ENCODE measurements at regions not wholly inside any gene's neighbourhood (a gene's known extent, or its start where the extent isn't known, plus 50 kb on each side); places are given as distances from the start of the nearest gene placed in this dataset.

DNA sequence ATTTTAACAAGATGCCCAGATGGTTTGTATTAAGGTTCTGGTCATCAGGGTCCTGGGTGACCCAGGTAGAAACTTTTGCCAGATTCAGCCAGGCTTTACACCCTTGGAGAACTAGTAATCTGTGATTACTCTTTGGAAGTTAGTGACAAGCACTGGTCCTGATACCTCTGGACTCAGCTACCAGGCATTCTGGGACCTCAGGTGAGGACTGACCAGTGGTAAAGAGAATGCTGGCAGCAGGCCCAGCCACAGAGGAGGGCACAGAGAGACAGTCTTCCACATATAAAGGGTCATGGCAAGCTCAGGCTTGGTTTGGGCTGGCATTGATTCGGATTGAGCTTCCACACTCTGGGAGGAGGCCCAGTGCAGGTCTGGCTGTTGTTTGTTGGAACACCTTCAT lies 112.0 kb upstream of the CHST15 start:
- Histone ChIP-seq H3K4me3 (replicated peaks in 1 of 4; ENCODE audit: control extremely low read depth in 1 of 4, insufficient read depth in 1 of 4, low read depth in 3 of 4, low read length in 4 of 4) (no peak overlapping the region), H3K9me3 (ENCODE audit: control insufficient read depth, insufficient read depth, low read depth, low read length) (no peaks in the 10 kb centered on the region), H3K9ac (ENCODE audit: insufficient read depth, low read length) (no peak overlapping the region), H2AFZ (ENCODE audit: low read length) (no peak overlapping the region), H3K27ac (ENCODE audit: insufficient read depth, low read length) (no peak overlapping the region), H3K27me3 (ENCODE audit: control insufficient read depth, insufficient read depth, low read length) (no peaks in the 10 kb centered on the region), H3K4me1 (ENCODE audit: control insufficient read depth, extremely low read depth, insufficient read depth, low read length) (no peaks in the 10 kb centered on the region), H3K4me2 (ENCODE audit: extremely low read depth, insufficient read depth, low read length) (no peak overlapping the region), H4K20me1 (ENCODE audit: control insufficient read depth, extremely low read depth, insufficient read depth, low read length) (no peaks in the 10 kb centered on the region), H3K36me3 (ENCODE audit: control insufficient read depth, insufficient read depth, low read length) (no peaks in the 10 kb centered on the region), H3K79me2 (ENCODE audit: control insufficient read depth, insufficient read depth, low read length) (no peaks in the 10 kb centered on the region)
- TF ChIP-seq, protein P1, sequence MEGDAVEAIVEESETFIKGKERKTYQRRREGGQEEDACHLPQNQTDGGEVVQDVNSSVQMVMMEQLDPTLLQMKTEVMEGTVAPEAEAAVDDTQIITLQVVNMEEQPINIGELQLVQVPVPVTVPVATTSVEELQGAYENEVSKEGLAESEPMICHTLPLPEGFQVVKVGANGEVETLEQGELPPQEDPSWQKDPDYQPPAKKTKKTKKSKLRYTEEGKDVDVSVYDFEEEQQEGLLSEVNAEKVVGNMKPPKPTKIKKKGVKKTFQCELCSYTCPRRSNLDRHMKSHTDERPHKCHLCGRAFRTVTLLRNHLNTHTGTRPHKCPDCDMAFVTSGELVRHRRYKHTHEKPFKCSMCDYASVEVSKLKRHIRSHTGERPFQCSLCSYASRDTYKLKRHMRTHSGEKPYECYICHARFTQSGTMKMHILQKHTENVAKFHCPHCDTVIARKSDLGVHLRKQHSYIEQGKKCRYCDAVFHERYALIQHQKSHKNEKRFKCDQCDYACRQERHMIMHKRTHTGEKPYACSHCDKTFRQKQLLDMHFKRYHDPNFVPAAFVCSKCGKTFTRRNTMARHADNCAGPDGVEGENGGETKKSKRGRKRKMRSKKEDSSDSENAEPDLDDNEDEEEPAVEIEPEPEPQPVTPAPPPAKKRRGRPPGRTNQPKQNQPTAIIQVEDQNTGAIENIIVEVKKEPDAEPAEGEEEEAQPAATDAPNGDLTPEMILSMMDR (conservative IDR thresholded peaks at IDR 0.05 in 1 of 2, IDR thresholded peaks at IDR 0.05 in 1 of 2; ENCODE audit: low read depth in 1 of 2, low read length in 2 of 2): no peak
- TF ChIP-seq EZH2 (IDR thresholded peaks at IDR 0.05; ENCODE audit: low read length, missing control alignments): no peak
- DNase-seq (ENCODE audit: low read depth in 2 of 2): no peak

DNA sequence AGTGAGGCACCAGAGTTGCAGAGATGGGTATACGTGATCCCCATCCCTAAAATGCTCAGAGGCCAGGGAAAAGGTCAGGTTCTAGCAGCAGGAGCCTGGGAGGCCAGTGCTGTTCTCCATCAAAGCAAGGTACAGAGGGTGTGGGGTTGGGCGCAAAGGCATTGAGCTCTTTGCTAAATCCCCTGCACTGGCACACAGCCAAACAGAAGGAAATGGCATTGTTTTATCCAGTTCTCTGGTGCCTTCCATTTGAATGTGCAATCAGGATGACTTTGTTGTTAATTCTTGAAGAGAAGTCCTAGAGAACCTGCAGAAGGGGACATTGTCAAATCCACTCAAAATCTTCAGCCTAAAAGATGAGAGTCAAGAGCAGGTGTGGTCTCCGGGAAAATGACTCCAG lies 111.3 kb upstream of the CHST15 start:
- TF ChIP-seq EZH2 (IDR thresholded peaks at IDR 0.05; ENCODE audit: low read length, missing control alignments): no peak
- TF ChIP-seq, protein P1 (conservative IDR thresholded peaks at IDR 0.05 in 1 of 2, IDR thresholded peaks at IDR 0.05 in 1 of 2; ENCODE audit: low read depth in 1 of 2, low read length in 2 of 2): no peak

DNA sequence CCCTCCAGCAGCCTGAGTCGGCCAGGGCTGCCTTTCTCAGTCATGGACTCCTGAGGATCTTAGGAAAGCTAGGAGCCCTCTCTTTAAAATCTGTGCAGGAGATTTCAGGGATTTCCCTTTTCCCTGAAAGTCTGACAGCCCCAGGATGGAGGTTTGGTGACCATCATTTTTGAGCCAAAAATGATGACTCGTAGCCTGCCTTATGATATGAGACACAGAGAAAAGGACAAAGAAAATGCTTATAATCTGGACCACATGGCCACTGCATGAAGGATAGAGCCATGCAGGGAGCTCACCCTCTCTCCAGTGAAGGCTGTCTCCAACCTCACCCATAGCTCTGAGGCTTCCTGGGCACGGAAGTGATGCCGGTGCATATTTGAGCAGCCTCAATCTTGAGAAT lies 106.6 kb upstream of the CHST15 start:
- Histone ChIP-seq H3K9ac (ENCODE audit: insufficient read depth, low read length) (no peak overlapping the region), H3K27ac (ENCODE audit: insufficient read depth, low read length) (no peak overlapping the region), H3K4me3 (replicated peaks in 1 of 4; ENCODE audit: control extremely low read depth in 1 of 4, insufficient read depth in 1 of 4, low read depth in 3 of 4, low read length in 4 of 4) (no peak overlapping the region), H3K36me3 (ENCODE audit: control insufficient read depth, insufficient read depth, low read length) (no peaks in the 10 kb centered on the region), H3K4me1 (ENCODE audit: control insufficient read depth, extremely low read depth, insufficient read depth, low read length) (no peaks in the 10 kb centered on the region), H2AFZ (ENCODE audit: low read length) (no peak overlapping the region), H3K79me2 (ENCODE audit: control insufficient read depth, insufficient read depth, low read length) (no peaks in the 10 kb centered on the region), H4K20me1 (ENCODE audit: control insufficient read depth, extremely low read depth, insufficient read depth, low read length) (no peaks in the 10 kb centered on the region), H3K4me2 (ENCODE audit: extremely low read depth, insufficient read depth, low read length) (no peak overlapping the region), H3K9me3 (ENCODE audit: control insufficient read depth, insufficient read depth, low read depth, low read length) (no peaks in the 10 kb centered on the region), H3K27me3 (ENCODE audit: control insufficient read depth, insufficient read depth, low read length) (no peaks in the 10 kb centered on the region)
- TF ChIP-seq EZH2 (IDR thresholded peaks at IDR 0.05; ENCODE audit: low read length, missing control alignments): no peak
- TF ChIP-seq, protein P1 (conservative IDR thresholded peaks at IDR 0.05 in 1 of 2, IDR thresholded peaks at IDR 0.05 in 1 of 2; ENCODE audit: low read depth in 1 of 2, low read length in 2 of 2): no peak
- peak; percentile 8 to 28 for DNase-seq (ENCODE audit: low read depth in 2 of 2)

More for the DNA sequence above, 111.3 kb upstream of the CHST15 start:
- no peak for DNase-seq (ENCODE audit: low read depth in 2 of 2)
- no peaks in the 10 kb centered on the region for H3K36me3 ChIP-seq (ENCODE audit: control insufficient read depth, insufficient read depth, low read length)
- H3K4me2 ChIP-seq (ENCODE audit: extremely low read depth, insufficient read depth, low read length): no peak overlapping the region
- H2AFZ ChIP-seq (ENCODE audit: low read length): no peak overlapping the region
- H3K27ac ChIP-seq (ENCODE audit: insufficient read depth, low read length): no peak overlapping the region
- H3K27me3 ChIP-seq (ENCODE audit: control insufficient read depth, insufficient read depth, low read length): no peaks in the 10 kb centered on the region
- H4K20me1 ChIP-seq (ENCODE audit: control insufficient read depth, extremely low read depth, insufficient read depth, low read length): no peaks in the 10 kb centered on the region
- no peaks in the 10 kb centered on the region for H3K79me2 ChIP-seq (ENCODE audit: control insufficient read depth, insufficient read depth, low read length)
- H3K4me3 ChIP-seq (replicated peaks in 1 of 4; ENCODE audit: control extremely low read depth in 1 of 4, insufficient read depth in 1 of 4, low read depth in 3 of 4, low read length in 4 of 4): no peak overlapping the region
- H3K9ac ChIP-seq (ENCODE audit: insufficient read depth, low read length): no peak overlapping the region
- no peaks in the 10 kb centered on the region for H3K9me3 ChIP-seq (ENCODE audit: control insufficient read depth, insufficient read depth, low read depth, low read length)
- H3K4me1 ChIP-seq (ENCODE audit: control insufficient read depth, extremely low read depth, insufficient read depth, low read length): no peaks in the 10 kb centered on the region

All from fibroblast of lung (primary cell).